HG03196 (cell line): ENCODE measurements at regions not wholly inside any gene's neighbourhood (a gene's known extent, or its start where the extent isn't known, plus 50 kb on each side); places are given as distances from the start of the nearest gene placed in this dataset.

ENCODE experiments used
- ATAC-seq: cut with Tn5 transposase; IDR thresholded peaks from one replicate; pipeline ENCODE4 v1.9.1; 2021; ENCODE audit not compliant: unreplicated experiment

GRCh38 chr5:12413075-12413474 lies 508.8 kb upstream of the CTNND2 start:
- no peak for ATAC-seq

DNA sequence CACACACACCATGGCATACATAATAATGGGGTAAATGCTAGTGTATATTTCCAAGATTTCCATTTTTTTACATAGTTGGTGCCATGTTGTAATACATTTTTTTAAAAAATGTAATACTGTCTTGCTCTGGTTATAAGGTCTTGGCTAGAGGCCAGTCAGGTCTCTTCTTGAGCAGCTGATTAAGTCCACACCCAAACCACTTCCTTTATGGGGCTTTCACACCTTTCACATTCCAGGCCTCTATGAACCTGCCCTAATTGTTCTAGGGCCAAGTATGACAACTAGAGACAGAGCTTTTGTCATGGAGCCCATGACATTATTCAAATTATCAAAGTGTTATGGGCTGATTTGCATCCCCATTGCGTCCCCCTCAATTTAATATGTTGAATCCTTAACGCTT lies 495.6 kb upstream of the CTNND2 start:
- ATAC-seq = no peak

DNA sequence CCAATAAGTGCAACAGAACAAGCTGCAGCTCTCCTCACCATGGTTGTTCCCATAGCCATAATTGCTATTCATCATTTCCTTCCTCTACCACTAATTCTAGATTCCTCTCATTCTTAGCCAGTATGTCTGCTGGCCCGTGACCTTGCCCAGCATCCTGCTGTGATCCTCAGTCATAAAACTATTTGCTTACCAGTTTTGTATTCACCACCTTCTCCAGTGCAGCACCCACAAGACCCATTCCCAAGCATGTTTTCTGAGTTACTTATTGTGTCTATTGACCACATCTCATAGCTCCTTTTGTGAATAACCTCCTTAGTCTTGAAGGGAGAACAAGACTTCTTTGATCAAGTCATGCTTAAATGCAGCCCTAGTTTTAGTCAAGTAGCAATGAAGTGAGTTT lies 488.0 kb upstream of the CTNND2 start:
- no peak for ATAC-seq

GRCh38 chr5:12385095-12385494 lies 480.8 kb upstream of the CTNND2 start:
- ATAC-seq = no peak

DNA sequence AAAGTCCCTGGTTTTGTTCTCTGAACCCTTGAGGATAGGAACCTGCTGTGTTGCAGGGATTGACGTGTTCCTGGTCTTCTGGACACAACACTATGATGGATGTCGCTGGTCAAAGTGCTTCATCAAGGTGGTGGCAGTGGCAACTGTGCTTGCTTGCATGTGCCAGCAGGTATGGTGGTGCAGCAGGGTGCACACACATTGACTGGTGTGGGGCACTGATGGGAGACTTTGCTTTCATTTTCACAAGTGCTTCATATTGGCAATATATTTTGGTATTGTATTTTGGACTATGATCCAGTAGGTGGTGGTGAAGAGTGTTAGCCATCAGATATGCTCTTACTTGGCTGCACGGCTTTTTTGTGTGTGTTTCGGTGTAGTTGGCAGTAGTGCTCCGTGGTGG lies 479.8 kb upstream of the CTNND2 start:
- ATAC-seq = no peak

DNA sequence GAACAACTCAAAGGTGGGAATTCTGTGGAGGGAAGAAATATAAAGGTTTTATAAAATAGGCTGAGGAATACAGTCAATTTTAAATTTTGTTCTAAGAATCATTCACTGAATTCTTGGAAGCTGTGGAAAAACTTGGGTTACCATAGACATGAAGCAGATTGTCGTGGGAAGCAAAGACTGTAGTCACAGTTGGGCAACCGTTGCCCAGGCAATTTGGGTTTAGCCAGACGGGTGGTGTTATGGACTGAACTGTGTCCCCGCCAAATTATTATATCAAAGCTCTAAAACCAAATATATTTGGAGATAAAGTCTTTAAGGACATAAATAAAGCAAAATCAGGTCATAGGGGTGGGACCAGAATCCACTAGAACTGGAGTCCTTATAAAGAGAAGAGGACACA lies 463.7 kb upstream of the CTNND2 start:
- ATAC-seq = no peak

DNA sequence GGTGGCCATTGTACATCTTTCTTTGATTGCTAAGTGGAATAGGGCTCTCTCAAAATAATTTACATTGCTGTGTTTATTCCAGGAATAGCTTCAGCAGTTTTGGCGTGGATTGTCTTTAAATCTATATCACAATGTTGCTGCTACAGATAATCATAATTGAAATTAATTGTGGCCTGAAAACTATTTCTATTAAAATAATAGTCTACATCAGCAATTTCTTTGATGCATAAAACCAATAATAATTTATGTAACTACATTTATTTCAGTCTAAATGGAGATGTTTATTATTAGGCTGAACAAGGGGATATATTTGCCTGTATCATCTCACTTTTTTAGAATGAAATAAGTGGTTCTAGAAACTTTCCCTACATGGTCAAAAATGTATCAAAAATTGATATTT lies 456.0 kb upstream of the CTNND2 start:
- ATAC-seq = no peak

DNA sequence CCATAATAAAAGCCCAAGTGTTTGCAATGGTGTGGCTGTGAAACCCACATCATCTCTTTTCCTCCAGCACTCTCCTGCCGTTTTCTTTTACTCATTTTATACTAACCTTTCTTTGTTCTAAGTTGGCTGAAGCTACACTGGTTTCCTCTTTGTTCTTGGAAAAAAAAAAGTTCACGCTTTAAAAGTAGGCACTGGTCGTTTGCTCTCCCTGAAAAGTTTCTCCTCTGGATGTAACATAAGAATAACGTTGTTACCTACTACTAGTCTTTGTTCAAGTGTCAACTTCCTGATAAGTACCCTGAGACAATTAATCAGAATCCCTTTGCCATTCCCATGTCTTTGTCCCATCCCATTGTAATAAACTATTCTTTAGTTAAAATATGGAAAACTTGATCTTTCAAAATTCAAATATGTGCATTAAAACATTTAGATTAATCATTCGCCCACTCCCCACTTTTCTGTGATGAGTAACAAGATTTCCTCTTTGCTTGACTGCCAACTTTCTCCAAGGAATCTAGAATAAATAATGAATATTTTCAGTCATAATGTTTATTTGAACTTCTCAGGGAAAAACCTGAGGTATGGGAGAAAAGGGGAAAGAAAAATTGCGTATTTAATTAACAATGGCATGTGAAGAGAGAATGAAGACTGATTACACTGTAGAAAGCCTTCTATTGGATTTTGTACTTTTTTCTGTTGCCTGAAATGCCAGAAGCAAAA lies 454.3 kb upstream of the CTNND2 start:
- no peak for ATAC-seq

- ATAC-seq = no peak
Measured at GRCh38 chr5:12357626-12358025, 453.4 kb upstream of the CTNND2 start.

DNA sequence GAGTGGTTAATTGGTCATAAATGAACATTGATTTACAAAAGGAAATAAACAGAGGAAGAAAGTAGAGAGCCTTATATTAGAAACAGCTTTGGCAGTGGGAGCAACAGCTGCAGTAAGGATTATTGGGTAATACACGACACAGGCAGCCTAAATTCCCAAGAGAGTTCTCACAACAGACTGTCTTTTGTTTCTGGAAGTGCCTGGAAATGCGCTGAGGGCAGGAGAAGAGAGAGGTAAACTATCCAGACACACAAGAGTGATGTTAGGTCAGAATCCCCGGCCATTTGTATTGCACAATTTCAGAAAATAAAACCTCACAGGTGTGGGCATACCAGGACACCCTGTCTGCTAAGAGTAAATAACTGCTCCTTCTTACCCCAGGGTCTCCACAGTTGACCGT lies 450.4 kb upstream of the CTNND2 start:
- ATAC-seq = no peak

- no peak for ATAC-seq
Measured at GRCh38 chr5:12343558-12343957, 439.3 kb upstream of the CTNND2 start.

DNA sequence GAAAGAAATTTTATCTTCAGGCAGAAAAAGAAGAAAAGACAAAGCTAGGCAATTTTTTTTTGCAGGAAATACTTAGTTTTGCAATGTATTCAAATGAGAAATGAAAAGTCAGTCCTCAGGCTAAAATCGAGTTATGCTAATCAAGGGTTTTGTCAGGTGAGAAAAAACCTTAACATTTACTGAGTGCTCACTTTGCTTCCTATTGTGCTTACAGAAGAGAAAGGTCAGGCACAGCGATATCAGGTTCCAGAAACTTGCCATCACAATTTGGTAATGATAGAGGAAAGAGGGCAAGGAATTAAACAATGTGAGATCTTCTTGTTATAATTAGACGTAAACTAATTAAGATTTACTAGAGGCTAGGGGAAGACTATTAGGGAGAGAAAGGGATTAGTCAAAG lies 431.7 kb upstream of the CTNND2 start:
- ATAC-seq = no peak

GRCh38 chr5:12332480-12332879 lies 428.2 kb upstream of the CTNND2 start:
- no peak for ATAC-seq

DNA sequence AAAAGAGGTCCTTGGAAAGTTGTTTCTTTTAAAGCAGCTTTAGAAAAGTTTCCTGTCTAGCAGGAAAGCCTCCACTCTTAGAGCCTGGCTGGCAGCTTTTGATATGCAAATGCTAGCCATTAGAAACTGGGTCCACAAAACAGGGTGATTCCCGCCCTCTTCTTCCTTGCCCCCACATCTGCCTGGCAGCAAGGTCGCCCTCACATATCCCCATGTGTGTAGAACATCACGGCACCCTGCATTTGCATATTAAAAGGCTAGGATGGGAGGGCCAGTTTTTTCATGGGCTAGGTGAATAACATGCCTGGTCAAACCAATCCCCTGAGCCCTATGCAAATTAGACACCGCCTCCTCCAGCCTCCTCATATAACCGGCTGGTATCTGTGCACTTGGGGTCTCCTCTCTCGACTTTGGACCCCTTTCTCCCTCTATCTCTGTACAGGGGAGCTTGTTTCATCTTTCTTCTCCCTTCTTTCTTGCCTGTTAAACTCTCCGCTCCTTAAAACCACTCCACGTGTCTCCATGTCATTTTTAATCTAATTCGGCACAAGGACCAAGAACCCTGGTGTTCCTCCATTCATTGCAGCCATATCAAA lies 426.8 kb upstream of the CTNND2 start:
- no peak for ATAC-seq

GRCh38 chr5:12330381-12330780 lies 426.1 kb upstream of the CTNND2 start:
- no peak for ATAC-seq

GRCh38 chr5:12323637-12324229 lies 419.5 kb upstream of the CTNND2 start:
- ATAC-seq = no peak

DNA sequence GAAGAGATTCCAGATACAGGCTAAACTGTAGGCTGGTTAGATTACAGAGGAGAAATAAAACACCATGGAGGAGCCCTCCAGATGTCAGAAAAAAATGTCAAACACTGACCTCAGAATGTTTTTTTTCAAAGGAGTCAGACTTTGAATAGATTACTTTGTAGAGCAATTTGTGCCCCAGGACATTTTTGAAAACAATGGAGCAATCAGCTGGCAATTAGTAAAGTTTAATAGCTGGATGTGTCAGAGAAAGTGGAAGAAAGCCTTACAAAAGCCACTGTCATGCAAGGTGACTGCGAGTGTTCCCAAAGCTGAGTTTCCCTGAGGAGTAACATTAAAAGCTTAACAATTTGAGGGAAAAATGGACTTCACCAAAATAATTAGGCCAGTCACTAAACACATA lies 417.8 kb upstream of the CTNND2 start:
- ATAC-seq = no peak

DNA sequence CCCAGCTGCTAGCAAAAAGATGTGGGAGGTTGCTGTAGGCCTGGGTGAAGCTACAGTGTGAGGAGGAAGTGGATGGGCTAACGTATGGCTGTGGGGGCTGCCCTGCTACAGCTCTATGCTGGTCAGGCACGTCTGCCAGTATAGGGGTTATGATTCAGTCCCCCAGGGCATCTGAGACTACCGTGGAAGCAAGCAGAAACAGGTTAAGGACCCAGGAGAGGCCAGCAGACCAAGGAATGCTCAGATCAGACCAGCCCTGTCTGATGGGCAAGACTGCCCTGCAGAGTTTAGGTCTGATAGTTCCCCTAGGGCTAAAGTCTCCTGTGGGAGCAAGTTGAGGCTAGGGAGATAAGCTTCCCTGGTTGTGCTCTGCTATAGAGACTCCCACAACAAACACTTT lies 416.1 kb upstream of the CTNND2 start:
- ATAC-seq = no peak

- no peak for ATAC-seq
Measured at GRCh38 chr5:12316812-12317211, 412.6 kb upstream of the CTNND2 start.

GRCh38 chr5:12315461-12315860 lies 411.2 kb upstream of the CTNND2 start:
- no peak for ATAC-seq

DNA sequence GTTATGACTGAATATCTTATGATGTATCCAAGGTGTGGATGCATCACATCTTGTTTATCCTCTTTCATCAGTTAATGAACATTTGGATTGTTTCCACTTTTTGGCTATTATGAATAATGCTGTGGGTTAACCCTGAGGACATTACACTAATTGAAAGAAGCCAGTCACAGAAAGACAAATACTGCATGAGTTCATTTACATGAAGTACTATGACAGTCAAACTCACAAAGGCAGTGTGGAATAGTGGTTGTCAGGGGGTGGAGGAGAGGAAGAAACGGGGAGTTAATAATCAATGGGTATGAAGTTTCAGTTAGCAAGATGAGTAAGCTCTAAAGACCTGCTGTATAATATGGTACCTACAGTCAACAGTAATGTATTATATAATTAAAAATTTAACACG lies 409.4 kb upstream of the CTNND2 start:
- peak; percentile 90 for ATAC-seq

DNA sequence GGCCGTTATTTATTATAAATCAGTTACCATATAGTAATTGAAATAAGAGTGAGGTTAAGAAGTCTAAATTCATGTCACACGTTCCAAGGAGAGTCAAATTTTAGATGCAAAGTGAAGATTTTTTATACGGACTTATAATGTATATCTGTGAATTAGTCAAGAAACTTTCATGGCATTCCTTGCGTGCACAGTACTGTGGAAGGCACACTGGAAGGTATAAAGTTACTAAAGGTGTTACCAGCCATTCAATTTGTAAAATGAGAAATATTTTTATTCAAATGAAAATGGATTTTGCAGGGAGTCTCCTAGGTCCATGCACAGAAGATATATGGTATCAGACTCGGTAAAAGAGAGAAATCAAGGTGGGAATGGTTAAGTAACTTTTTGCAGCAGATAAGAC lies 408.1 kb upstream of the CTNND2 start:
- ATAC-seq = no peak

- no peak for ATAC-seq
Measured at GRCh38 chr5:12294151-12294550, 389.9 kb upstream of the CTNND2 start.
